Heart left ventricle (tissue), 13 donors: ENCODE measurements at regions not wholly inside any gene's neighbourhood (a gene's known extent, or its start where the extent isn't known, plus 50 kb on each side); places are given as distances from the start of the nearest gene placed in this dataset.

Source experiments
- POLR2A ChIP-seq, 2 donors: fragments of 450-650 bp; IDR thresholded peaks; one replicate each; pipeline ENCODE4 v1.6.1; 2017; ENCODE audit warnings: antibody characterized with exemption in 2 of 2, mild to moderate bottlenecking in 2 of 2, moderate library complexity in 2 of 2
- TF ChIP-seq, protein P1 (sequence below), 12 donors: fragments of 200-600 bp; sonication (generic) in 4 of 12; IDR thresholded peaks; one replicate each; pipeline versions ENCODE4 v1.5.0 to v1.8.0; 2018 to 2022; ENCODE audit warnings: antibody characterized with exemption in 12 of 12, mild to moderate bottlenecking in 5 of 12
- donor health status: ischemic (EF 13 %, LVEDD 7.1; RV severe dilation, severe dysfunction).
- donor health status: DM: no; HTN: yes; CAD: no.
- donor health status: DM: no; HTN: no; CAD: no.
- donor health status: ischemic (EF 25% LVEDD 6.9; RV normal size, moderate dysfunction).
- donor health status: ischemic (EF 25% LVEDD 5.7; RV mildly dilated, moderate dysfunction).
- donor health status: ischemic (EF 35%, LVEDD 5.7; RV mildly dilated, moderate dysfunction).
- donor health status: nonischemic (EF 11% LVEDD 7.7; RV severe dilation, severe dysfunction).
- donor health status: DM: yes; HTN: yes; CAD: no.
- donor health status: PGD.
- donor health status: ischemic (EF 29% LVEDD 5.4; RV normal size, mild dysfunction).
- donor health status: nonischemic (EF 23%, LVEDD 6.1; RV moderate dilation, normal function).

DNA sequence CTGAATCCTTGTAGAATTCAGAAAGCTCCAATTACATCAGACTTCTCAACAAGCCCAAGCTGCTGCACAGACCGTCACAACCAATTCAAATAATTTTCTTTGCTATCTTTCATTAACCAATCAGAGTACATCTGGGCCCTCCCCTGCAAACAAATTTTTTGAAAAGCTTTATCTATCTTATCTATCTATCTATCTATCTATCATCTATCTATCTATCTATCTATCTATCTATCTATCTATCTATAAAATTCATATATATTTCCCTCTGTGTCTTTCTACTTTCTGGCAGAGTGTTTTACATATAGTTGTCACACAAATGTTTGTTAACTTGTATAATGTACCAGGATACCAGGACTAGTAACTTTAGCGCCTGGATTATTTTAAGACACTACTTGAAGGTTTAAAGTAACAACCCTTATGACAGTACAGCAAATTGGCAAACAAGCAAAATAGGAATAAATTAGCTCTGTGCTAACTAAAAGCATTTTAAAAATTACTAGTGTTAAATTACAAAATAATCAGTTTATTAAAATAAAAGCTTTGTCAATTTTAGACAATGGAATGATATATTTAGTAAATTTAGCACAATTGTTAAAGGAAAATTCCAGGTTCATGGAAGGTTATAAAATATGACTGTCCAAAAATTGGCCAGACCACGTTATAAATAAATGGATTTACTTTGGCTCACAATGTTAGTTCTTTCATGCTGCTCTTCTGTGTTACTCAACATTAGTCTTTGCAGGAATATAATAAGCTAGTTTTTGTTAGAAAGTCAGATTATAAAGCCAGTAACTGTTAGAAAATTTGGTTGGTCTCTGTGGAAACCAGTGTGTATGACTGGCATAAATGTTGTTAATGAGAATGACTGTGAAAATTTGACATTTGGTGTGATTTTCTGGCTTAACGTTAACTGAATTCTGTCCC, 138.6 kb downstream of the SUCNR1 start:
- TF ChIP-seq, protein P1, sequence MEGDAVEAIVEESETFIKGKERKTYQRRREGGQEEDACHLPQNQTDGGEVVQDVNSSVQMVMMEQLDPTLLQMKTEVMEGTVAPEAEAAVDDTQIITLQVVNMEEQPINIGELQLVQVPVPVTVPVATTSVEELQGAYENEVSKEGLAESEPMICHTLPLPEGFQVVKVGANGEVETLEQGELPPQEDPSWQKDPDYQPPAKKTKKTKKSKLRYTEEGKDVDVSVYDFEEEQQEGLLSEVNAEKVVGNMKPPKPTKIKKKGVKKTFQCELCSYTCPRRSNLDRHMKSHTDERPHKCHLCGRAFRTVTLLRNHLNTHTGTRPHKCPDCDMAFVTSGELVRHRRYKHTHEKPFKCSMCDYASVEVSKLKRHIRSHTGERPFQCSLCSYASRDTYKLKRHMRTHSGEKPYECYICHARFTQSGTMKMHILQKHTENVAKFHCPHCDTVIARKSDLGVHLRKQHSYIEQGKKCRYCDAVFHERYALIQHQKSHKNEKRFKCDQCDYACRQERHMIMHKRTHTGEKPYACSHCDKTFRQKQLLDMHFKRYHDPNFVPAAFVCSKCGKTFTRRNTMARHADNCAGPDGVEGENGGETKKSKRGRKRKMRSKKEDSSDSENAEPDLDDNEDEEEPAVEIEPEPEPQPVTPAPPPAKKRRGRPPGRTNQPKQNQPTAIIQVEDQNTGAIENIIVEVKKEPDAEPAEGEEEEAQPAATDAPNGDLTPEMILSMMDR (IDR thresholded peaks at IDR 0.05), result no peak
- no peak for TF ChIP-seq POLR2A (IDR thresholded peaks at IDR 0.05)
